ENCODE measurements at regions not wholly inside any gene's neighbourhood (a gene's known extent, or its start where the extent isn't known, plus 50 kb on each side); places are given as distances from the start of the nearest gene placed in this dataset.

- H3K36me3 ChIP-seq (replicated peaks; ENCODE audit: insufficient read depth, low read depth): no peaks in the 10 kb centered on the region
- TF ChIP-seq EZH2 (IDR thresholded peaks at IDR 0.05; ENCODE audit: borderline replicate concordance) (no peak), EZH2phosphoT487 (IDR thresholded peaks at IDR 0.05; ENCODE audit: low read depth, severe bottlenecking, unreplicated experiment) (no peak), CTCF (IDR thresholded peaks at IDR 0.05; ENCODE audit: poor library complexity) (no peak)
- H3K4me1 ChIP-seq (ENCODE audit: insufficient read depth): no peaks in the 10 kb centered on the region
- no peaks in the 10 kb centered on the region for H3K27me3 ChIP-seq
- H3K4me2 ChIP-seq: no peak overlapping the region
- H3K9me3 ChIP-seq (ENCODE audit: low read depth): no peaks in the 10 kb centered on the region
- H3K4me3 ChIP-seq: no peak overlapping the region
- H3K27ac ChIP-seq: no peak overlapping the region
- no peaks in the 10 kb centered on the region for H3K9me2 ChIP-seq (replicated peaks; ENCODE audit: insufficient read depth)
- H3K79me2 ChIP-seq: no peaks in the 10 kb centered on the region
- DNase-seq (ENCODE audit: low spot score): peak; percentile 23
- H2AFZ ChIP-seq: no peak overlapping the region
- 64% methylated on average over 2 of the region's 2 CpGs for WGBS (ENCODE audit: low lambda C conversion rate, missing lambda C conversion rate)
- H4K20me1 ChIP-seq (ENCODE audit: insufficient read depth, poor library complexity, severe bottlenecking): no peaks in the 10 kb centered on the region
These were observed 213.1 kb downstream of the CHRM2 start for GRCh38 chr7:137081321-137082093.

GRCh38 chr7:137080516-137081203 lies 212.2 kb downstream of the CHRM2 start:
- no peaks in the 10 kb centered on the region for H3K79me2 ChIP-seq
- 62% methylated on average over 5 of the region's 5 CpGs for WGBS (ENCODE audit: low lambda C conversion rate, missing lambda C conversion rate)
- H3K36me3 ChIP-seq (replicated peaks; ENCODE audit: insufficient read depth, low read depth): no peaks in the 10 kb centered on the region
- H3K4me3 ChIP-seq: no peak overlapping the region
- H3K4me2 ChIP-seq: no peak overlapping the region
- H3K27me3 ChIP-seq: no peaks in the 10 kb centered on the region
- H4K20me1 ChIP-seq (ENCODE audit: insufficient read depth, poor library complexity, severe bottlenecking): no peaks in the 10 kb centered on the region
- no peak for DNase-seq (ENCODE audit: low spot score)
- H3K4me1 ChIP-seq (ENCODE audit: insufficient read depth): no peaks in the 10 kb centered on the region
- H3K9me3 ChIP-seq (ENCODE audit: low read depth): no peaks in the 10 kb centered on the region
- H3K9me2 ChIP-seq (replicated peaks; ENCODE audit: insufficient read depth): no peaks in the 10 kb centered on the region
- no peak overlapping the region for H3K27ac ChIP-seq
- H2AFZ ChIP-seq: no peak overlapping the region
- no peak for TF ChIP-seq EZH2phosphoT487 (IDR thresholded peaks at IDR 0.05; ENCODE audit: low read depth, severe bottlenecking, unreplicated experiment)
- TF ChIP-seq EZH2 (IDR thresholded peaks at IDR 0.05; ENCODE audit: borderline replicate concordance): no peak
- TF ChIP-seq CTCF (IDR thresholded peaks at IDR 0.05; ENCODE audit: poor library complexity): no peak

DNA sequence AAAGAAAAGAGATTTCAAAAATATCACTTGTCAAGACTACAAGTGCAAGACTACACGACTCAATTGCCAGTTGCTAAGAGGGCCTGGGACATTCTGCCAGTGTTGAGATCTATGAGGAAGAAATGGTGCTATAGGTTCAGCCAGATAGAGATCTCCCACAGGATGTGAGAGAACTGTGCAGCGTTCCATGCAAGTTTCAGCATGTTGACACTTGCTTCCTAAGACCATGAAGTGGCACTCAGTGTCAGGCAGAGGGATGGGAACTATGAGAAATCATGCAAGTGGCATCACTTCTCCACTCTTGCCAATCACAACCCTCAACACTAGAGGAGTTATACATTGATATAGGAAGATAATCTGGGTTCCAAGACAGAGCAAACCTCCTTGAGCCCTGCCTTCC lies 210.3 kb downstream of the CHRM2 start:
- no peak for DNase-seq (ENCODE audit: low spot score)
- no peak overlapping the region for H3K4me2 ChIP-seq
- no peaks in the 10 kb centered on the region for H3K36me3 ChIP-seq (replicated peaks; ENCODE audit: insufficient read depth, low read depth)
- TF ChIP-seq EZH2 (IDR thresholded peaks at IDR 0.05; ENCODE audit: borderline replicate concordance) (no peak), EZH2phosphoT487 (IDR thresholded peaks at IDR 0.05; ENCODE audit: low read depth, severe bottlenecking, unreplicated experiment) (no peak), CTCF (IDR thresholded peaks at IDR 0.05; ENCODE audit: poor library complexity) (no peak)
- H3K9me2 ChIP-seq (replicated peaks; ENCODE audit: insufficient read depth): no peaks in the 10 kb centered on the region
- H3K4me3 ChIP-seq: no peak overlapping the region
- no peaks in the 10 kb centered on the region for H3K27me3 ChIP-seq
- H3K4me1 ChIP-seq (ENCODE audit: insufficient read depth): no peaks in the 10 kb centered on the region
- 85% methylated on average over 2 of the region's 2 CpGs for WGBS (ENCODE audit: low lambda C conversion rate, missing lambda C conversion rate)
- no peaks in the 10 kb centered on the region for H3K9me3 ChIP-seq (ENCODE audit: low read depth)
- no peaks in the 10 kb centered on the region for H3K79me2 ChIP-seq
- no peak overlapping the region for H3K27ac ChIP-seq
- H2AFZ ChIP-seq: no peak overlapping the region
- H4K20me1 ChIP-seq (ENCODE audit: insufficient read depth, poor library complexity, severe bottlenecking): no peaks in the 10 kb centered on the region
